ENCODE measurements at regions not wholly inside any gene's neighbourhood (a gene's known extent, or its start where the extent isn't known, plus 50 kb on each side); places are given as distances from the start of the nearest gene placed in this dataset.

GRCh38 chr1:172967936-172968335 lies 82.8 kb downstream of the TNFSF18 start:
- no peak for DNase-seq (ENCODE audit: low read depth, low spot score)
- in situ Hi-C loops (cut with HindIII; ENCODE audit: low pct_unique_long_range_greater_than_20kb, low sequenced_read_pairs), result no loop called here

DNA sequence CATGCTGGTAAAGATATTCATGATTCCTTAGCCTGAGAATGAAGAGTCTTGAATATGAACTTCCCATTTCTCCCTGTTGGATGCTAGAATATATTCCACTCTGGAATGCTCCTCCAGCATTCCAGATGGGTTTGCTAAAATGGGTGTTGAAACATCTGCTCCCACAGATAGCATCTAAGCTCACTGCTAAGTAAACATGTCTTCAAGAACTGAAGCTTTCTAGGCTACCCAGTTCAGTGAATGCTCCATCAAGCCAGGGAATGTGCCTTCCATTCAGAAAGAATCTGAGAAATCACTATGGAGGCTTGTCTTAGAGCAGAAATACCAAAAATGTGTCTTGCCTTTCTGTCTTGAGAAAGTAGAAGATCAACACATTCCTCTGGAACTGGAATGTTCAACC lies 81.1 kb downstream of the TNFSF18 start:
- in situ Hi-C loops (cut with HindIII; ENCODE audit: low pct_unique_long_range_greater_than_20kb, low sequenced_read_pairs), result no loop called here
- no peak for DNase-seq (ENCODE audit: low read depth, low spot score)

DNA sequence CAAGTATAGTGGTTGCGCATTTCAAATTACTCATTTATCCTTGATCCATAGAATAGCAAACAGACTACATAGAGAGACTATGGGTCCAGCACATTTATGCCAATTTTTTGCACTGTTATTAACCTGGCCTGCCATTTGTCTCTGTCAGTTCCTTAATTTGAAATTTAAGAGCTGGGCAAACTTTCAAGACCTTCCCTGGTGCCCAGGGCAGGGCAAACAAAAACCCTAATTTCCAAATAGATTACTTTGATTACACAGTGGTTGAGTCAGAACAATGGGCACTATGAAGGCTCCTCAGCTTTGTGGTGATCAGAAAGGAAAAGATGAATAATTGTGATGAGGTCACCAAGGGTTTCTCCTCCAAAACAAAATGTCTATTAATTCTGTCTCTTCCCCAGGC lies 80.6 kb downstream of the TNFSF18 start:
- in situ Hi-C loops (cut with HindIII; ENCODE audit: low pct_unique_long_range_greater_than_20kb, low sequenced_read_pairs), result no loop called here
- DNase-seq (ENCODE audit: low read depth, low spot score), result peak; percentile 37

GRCh38 chr1:172971241-172971640 lies 79.5 kb downstream of the TNFSF18 start:
- DNase-seq (ENCODE audit: low read depth, low spot score), result no peak
- in situ Hi-C loops (cut with HindIII; ENCODE audit: low pct_unique_long_range_greater_than_20kb, low sequenced_read_pairs), result no loop called here

GRCh38 chr1:172972258-172972657 lies 78.5 kb downstream of the TNFSF18 start:
- DNase-seq (ENCODE audit: low read depth, low spot score), result no peak
- in situ Hi-C loops (cut with HindIII; ENCODE audit: low pct_unique_long_range_greater_than_20kb, low sequenced_read_pairs), result no loop called here

- DNase-seq (ENCODE audit: low read depth, low spot score), result no peak
- in situ Hi-C loops (cut with HindIII; ENCODE audit: low pct_unique_long_range_greater_than_20kb, low sequenced_read_pairs), result no loop called here
Observed at GRCh38 chr1:172973424-172973823, 77.3 kb downstream of the TNFSF18 start.

DNA sequence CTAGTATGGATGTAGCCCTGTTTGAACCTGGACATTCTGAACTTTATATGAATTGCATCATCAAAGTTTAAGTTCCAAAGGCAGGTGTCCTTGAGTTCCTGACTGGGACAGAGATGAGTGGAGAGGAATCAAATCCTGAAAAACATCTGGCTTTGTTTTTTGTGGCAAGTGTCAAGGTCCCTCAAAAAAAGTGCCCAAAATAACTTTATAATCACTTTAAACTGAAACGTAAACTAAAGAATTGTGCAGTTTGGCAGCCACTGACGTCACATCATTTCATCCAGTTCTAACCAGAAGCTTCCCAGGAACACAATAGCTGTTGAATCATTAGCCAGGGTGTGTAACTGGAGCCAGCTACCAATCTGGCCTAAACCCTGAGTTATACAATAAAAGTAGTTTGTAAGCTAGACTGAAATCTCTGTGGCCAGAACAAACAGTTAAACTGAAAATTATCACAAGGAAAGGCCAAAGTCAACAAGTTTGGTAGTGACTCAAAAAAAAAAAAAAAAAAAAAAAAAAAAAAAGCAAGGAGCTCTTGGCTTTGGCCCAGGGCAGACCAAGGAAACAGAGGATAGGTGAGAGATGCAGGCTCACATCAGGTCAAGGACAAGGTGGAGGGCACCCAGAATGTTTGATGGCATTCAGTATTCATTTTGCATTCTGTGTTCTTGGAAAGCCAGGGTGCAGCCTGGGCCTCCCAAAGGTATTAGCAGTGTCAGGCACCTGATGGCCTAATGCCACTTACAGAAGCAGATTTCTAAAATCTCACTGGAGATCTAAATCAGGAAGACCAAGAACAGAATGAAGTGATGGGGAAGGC lies 74.3 kb downstream of the TNFSF18 start:
- no peak for DNase-seq (ENCODE audit: low read depth, low spot score)
- in situ Hi-C loops (cut with HindIII; ENCODE audit: low pct_unique_long_range_greater_than_20kb, low sequenced_read_pairs), result no loop called here

DNA sequence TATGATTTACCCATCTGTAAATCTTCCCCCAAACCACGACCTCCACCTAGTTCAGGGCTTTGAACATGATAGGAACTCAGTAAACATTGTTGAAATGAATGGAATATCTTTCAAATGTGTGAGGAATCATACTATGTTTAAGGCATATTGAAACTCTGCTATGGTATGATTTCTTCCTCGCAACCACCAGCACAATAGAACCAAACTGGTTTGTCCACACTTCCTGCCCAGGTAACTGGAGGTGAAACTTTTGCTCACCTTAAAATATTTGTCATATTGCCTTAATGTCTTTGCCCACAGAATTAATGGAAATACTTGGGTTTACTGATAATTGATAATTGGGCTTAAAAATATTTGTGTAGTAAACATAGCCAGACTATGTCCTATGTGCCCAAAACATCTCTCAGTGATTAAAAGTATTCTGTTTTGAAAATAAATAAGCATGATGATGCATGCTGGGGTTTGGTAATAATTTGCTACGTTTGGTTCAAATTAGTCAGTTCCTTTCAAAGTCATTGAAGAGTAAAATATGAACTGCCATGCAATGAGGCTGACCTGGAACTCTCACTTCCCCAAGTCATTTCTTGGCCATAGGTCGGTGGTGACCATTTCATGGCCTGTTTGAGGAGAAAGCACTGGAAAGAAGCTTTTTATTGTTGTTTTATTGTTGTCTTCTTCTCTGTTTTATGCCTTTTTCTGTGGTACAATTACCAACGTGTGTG lies 73.3 kb downstream of the TNFSF18 start:
- in situ Hi-C loops (cut with HindIII; ENCODE audit: low pct_unique_long_range_greater_than_20kb, low sequenced_read_pairs), result no loop called here

DNA sequence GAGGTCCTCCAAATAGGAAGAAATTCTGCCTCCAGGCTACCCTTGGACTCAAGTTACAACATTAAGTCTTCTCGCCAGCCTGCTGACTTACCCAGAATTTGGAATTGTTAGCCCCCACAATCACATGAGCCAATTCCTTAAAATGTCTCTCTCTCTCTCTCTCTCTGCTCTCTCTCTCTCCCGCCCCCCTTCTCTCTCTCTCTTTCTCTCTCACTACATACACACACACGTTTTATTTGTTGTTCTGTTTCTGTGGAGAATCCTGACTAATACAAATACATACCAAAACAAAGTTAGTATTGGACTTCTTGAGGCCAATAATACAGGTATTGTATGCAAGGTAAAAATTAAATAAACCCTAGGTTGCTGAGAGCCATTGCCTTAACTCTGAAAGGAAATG lies 72.1 kb downstream of the TNFSF18 start:
- no peak for DNase-seq (ENCODE audit: low read depth, low spot score)
- in situ Hi-C loops (cut with HindIII; ENCODE audit: low pct_unique_long_range_greater_than_20kb, low sequenced_read_pairs), result no loop called here

More for the DNA sequence above, 73.3 kb downstream of the TNFSF18 start:
- no peak for DNase-seq (ENCODE audit: low read depth, low spot score)

DNA sequence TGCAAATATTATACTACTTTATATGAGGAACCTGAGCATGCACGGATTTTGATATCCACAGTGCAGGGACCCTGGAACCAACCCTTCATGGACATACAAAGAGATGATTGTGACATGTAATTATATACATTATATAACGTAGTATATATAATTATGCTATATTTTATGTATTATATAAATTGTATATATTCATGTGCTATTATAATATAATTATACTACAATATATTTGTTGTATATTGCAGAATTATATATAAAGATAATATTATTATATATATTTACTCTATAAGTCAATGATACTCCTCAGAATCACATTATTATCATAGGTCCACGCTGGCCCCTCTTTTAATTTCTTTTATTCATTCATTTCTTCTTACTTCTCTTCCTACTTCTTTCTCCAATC lies 70.9 kb downstream of the TNFSF18 start:
- in situ Hi-C loops (cut with HindIII; ENCODE audit: low pct_unique_long_range_greater_than_20kb, low sequenced_read_pairs), result no loop called here
- DNase-seq (ENCODE audit: low read depth, low spot score), result no peak

DNA sequence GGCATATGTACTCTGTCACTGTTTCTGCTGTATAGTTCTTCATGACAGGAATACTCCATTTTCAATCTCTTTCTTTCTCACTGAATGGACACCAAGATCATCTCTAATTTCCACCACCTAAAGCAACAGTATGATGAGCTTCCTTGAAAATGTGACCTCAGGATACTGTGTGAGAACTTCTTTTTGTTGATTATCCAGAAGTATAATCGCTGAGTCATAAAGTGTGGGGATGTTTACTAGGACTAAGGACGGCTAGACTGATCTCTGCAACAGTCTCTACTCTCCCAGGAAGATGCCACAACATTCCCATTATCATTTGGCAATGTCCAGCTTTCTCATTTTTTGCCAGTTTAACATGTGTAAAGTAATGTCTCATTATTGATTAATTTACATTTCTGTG lies 70.3 kb downstream of the TNFSF18 start:
- DNase-seq (ENCODE audit: low read depth, low spot score), result no peak
- in situ Hi-C loops (cut with HindIII; ENCODE audit: low pct_unique_long_range_greater_than_20kb, low sequenced_read_pairs), result no loop called here

GRCh38 chr1:172980971-172981370 lies 69.8 kb downstream of the TNFSF18 start:
- in situ Hi-C loops (cut with HindIII; ENCODE audit: low pct_unique_long_range_greater_than_20kb, low sequenced_read_pairs), result no loop called here
- DNase-seq (ENCODE audit: low read depth, low spot score), result no peak
